GM13976 (cell line): ENCODE measurements at regions not wholly inside any gene's neighbourhood (a gene's known extent, or its start where the extent isn't known, plus 50 kb on each side); places are given as distances from the start of the nearest gene placed in this dataset.

Experiments used
- DNase-seq: peaks from one replicate; pipeline ENCODE4 v3.0.0; 2012; ENCODE audit warnings: low spot score
- in situ Hi-C: fragments of 300-500 bp; cut with MboI; formaldehyde crosslinking; loops from one replicate; pipeline ENCODE4 v1.12.0; 2022; ENCODE audit warnings: low sequenced_read_pairs, mixed read lengths, inconsistent platforms; ENCODE audit not compliant: unreplicated experiment
- TF ChIP-seq, protein P1 (sequence below): IDR thresholded peaks from 2 replicates; pipeline ENCODE4 v1.5.1; 2012; ENCODE audit warnings: borderline replicate concordance, mild to moderate bottlenecking; ENCODE audit not compliant: insufficient read depth; ENCODE audit errors: extremely low read depth, missing control alignments, control extremely low read depth

DNA sequence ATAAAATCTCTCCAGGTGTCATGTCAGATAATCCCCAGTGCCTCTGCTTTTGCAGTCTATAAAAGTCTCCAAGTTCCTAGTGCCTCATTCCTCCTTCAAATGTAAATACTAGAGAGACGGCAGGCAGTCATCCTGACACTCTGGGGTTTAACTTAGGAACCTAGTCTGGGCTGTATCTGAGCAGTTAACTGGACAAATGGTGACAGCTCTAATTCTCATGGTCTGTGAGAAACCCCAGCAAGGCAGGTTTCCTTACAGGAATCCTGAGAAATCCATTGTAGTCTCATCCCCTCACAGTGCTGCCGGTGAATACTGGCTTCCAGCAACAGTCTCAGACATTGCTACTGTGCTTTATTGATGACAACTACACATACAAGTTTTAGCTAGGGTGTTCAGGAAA, 246.8 kb downstream of the SNCA start:
- in situ Hi-C loops, result no loop called here
- DNase-seq, result no peak
- TF ChIP-seq, protein P1, sequence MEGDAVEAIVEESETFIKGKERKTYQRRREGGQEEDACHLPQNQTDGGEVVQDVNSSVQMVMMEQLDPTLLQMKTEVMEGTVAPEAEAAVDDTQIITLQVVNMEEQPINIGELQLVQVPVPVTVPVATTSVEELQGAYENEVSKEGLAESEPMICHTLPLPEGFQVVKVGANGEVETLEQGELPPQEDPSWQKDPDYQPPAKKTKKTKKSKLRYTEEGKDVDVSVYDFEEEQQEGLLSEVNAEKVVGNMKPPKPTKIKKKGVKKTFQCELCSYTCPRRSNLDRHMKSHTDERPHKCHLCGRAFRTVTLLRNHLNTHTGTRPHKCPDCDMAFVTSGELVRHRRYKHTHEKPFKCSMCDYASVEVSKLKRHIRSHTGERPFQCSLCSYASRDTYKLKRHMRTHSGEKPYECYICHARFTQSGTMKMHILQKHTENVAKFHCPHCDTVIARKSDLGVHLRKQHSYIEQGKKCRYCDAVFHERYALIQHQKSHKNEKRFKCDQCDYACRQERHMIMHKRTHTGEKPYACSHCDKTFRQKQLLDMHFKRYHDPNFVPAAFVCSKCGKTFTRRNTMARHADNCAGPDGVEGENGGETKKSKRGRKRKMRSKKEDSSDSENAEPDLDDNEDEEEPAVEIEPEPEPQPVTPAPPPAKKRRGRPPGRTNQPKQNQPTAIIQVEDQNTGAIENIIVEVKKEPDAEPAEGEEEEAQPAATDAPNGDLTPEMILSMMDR, result no peak

DNA sequence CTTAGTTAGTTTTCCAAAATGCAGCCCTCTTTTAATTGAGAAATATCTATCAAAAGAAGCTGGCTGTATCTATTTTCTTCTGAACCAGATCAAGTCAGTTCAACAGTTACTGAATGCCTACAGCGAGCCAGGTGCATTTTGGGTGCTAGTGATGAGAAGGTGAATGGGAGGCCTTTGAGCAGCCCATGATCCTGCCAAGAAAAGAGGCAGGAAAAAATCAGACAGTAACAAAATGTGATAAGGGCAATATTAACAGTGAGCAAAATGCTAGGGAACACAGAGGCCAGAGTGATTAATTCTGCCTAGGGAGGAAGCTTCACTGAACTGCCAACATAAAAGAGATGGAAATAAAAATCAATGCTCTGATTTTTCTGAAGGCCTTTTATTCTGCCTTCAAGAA, 248.5 kb downstream of the SNCA start:
- in situ Hi-C loops, result no loop called here
- TF ChIP-seq, protein P1, result no peak
- DNase-seq, result no peak

DNA sequence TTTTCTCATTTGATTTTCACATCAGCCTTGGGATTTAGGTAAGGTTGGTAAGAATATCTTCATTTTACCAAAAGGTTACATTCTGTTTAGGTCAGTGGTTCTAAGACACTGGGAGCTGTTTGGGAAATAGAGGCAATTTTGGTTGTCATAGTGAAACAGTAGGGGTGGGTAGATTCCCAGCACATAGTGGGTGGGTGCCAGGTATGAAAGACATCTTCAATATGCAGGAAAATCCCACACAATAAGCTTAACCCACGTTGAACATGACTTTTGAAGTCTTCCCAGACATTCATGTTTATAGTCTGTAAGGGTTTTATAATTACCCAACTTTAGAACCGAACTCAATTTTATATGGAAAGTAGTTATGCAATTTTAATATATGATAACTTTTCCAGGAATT, 249.6 kb downstream of the SNCA start:
- in situ Hi-C loops, result no loop called here
- no peak for DNase-seq
- TF ChIP-seq, protein P1, result no peak

DNA sequence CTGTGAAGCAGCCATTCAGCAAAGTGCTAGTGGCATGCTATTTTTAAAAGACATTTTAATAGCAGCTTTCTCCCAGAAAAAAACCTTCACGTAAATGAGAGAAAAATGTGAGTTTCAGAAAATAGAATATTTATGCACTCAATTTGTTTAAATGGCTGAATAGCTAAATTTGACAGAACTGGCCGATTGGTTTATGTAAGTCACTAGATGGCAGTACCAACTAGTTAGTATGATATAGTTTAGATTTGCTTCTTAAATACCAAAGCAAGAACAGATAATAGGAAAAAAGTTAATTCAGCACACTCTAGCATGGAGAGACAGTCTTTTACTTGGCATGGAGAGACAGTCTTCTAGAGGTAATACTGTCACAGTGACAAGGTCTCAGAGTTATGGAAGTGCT, 250.1 kb downstream of the SNCA start:
- in situ Hi-C loops, result no loop called here
- no peak for DNase-seq
- TF ChIP-seq, protein P1, result no peak

DNA sequence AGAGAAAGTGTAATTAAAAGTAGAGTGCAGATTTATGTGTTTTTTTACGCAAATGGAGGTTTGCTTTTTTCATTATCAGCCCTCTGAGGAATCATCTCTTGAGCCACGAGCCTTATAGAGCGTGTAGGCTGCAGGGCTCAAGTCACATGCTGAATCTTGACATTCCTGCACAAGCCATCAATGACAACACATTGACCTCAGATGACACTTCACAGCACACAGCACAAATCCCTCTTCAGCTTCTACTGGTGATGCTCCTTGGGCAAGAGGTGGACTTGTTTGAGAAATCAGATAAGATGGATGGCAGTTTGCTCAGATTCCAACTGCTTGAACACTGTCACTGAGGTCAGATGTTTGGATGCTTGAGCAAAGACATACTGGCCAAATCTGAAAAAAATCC, 250.6 kb downstream of the SNCA start:
- DNase-seq, result no peak
- in situ Hi-C loops, result no loop called here
- TF ChIP-seq, protein P1, result no peak

DNA sequence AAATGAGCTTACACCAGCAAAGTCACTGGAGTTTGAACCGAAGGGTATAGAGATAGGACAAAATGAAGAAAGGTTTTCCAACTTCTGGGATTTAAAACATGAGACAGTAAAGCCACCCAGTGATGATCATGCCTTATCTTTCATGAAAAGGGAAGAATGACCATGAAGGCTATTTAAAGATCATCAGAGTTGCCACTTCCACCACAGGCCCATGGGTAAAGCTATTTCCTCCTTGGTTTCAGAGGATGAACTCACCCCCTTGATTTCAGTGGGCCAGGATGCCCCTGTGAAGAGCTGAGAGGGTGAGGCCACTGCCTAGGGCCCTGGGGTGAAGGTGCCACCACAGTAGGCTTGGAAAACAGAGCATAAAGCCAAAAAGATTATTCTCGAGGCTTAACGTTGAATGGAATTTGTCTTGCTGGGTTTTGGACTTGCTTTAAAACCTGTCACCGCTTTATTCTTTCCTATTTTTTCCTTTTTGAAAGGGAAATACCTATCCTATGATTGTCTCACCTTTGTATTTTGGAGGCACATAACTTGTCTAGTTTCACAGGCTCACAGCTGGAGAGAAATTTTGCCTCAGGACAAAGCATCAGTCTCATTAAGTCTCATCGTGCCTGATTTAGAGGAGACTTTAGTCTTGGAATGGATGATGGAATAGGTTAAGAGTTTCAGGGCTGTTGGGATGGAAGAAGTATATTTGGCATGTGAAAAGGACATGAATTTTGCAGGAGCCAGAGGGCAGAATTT, 254.0 kb downstream of the SNCA start:
- TF ChIP-seq, protein P1, result no peak
- DNase-seq, result no peak
- in situ Hi-C loops, result no loop called here
